AG10803 (cell line): ENCODE measurements at regions not wholly inside any gene's neighbourhood (a gene's known extent, or its start where the extent isn't known, plus 50 kb on each side); places are given as distances from the start of the nearest gene placed in this dataset.

Experiments used
- DNase-seq: peaks from one replicate; pipeline ENCODE4 v3.0.0; 2010; ENCODE audit warnings: low read depth
- H3K4me3 ChIP-seq: 2 replicates; pipeline ENCODE4 v1.5.1; 2011; ENCODE audit warnings: mild to moderate bottlenecking, low read length, control low read depth
- CTCF ChIP-seq: conservative IDR thresholded peaks from 2 replicates; pipeline ENCODE4 v1.5.1; 2011; ENCODE audit warnings: mild to moderate bottlenecking, low read length, control low read depth, inconsistent platforms

- DNase-seq, result no peak
- H3K4me3 ChIP-seq, result no peak overlapping the region
- TF ChIP-seq CTCF, result no peak
These were observed 129.1 kb downstream of the UQCRFS1 start for GRCh38 chr19:29083863-29084262.

- no peak overlapping the region for H3K4me3 ChIP-seq
- peak; percentile 67 for DNase-seq
- no peak for TF ChIP-seq CTCF
These were observed 133.5 kb downstream of the UQCRFS1 start for GRCh38 chr19:29079356-29080032.

- DNase-seq, result no peak
- no peak overlapping the region for H3K4me3 ChIP-seq
- TF ChIP-seq CTCF, result no peak
These were observed 136.0 kb downstream of the UQCRFS1 start for GRCh38 chr19:29076963-29077362.

GRCh38 chr19:29076161-29076560 lies 136.8 kb downstream of the UQCRFS1 start:
- DNase-seq, result no peak
- no peak overlapping the region for H3K4me3 ChIP-seq
- TF ChIP-seq CTCF, result no peak

GRCh38 chr19:29075149-29075548 lies 137.8 kb downstream of the UQCRFS1 start:
- no peak for TF ChIP-seq CTCF
- no peak overlapping the region for H3K4me3 ChIP-seq
- DNase-seq, result no peak

- no peak for DNase-seq
- H3K4me3 ChIP-seq, result no peak overlapping the region
- no peak for TF ChIP-seq CTCF
These were observed 138.4 kb downstream of the UQCRFS1 start for GRCh38 chr19:29074579-29074978.

- no peak for TF ChIP-seq CTCF
- H3K4me3 ChIP-seq, result no peak overlapping the region
- no peak for DNase-seq
These were observed 145.1 kb downstream of the UQCRFS1 start for GRCh38 chr19:29067831-29068230.
